GM21529 (cell line): ENCODE measurements at regions not wholly inside any gene's neighbourhood (a gene's known extent, or its start where the extent isn't known, plus 50 kb on each side); places are given as distances from the start of the nearest gene placed in this dataset.
"Not testable (repeated sequence)": the region's sequence is repeated elsewhere in the genome, so short reads cannot be mapped to it uniquely, and the experiment has no call there.

Experiments used
- ATAC-seq: cut with Tn5 transposase; IDR thresholded peaks from one replicate; pipeline ENCODE4 v1.9.1; 2021; ENCODE audit not compliant: unreplicated experiment

GRCh38 chr5:89583534-89583933 is 700.5 kb upstream of the MEF2C start:
- no peak for ATAC-seq

- ATAC-seq = no peak
Measured at GRCh38 chr5:89582768-89583339, 699.9 kb upstream of the MEF2C start.

- ATAC-seq = no peak
Measured at GRCh38 chr5:89580976-89581375, 698.0 kb upstream of the MEF2C start.

- ATAC-seq = no peak
Measured at GRCh38 chr5:89575319-89575718, 692.3 kb upstream of the MEF2C start.

GRCh38 chr5:89573345-89573744 is 690.4 kb upstream of the MEF2C start:
- no peak for ATAC-seq

- no peak for ATAC-seq
Measured at GRCh38 chr5:89572696-89573095, 689.7 kb upstream of the MEF2C start.

GRCh38 chr5:89570557-89570956 is 687.6 kb upstream of the MEF2C start:
- no peak for ATAC-seq

- ATAC-seq = no peak
Measured at GRCh38 chr5:89566340-89566739, 683.4 kb upstream of the MEF2C start.

GRCh38 chr5:89560696-89561095 is 677.7 kb upstream of the MEF2C start:
- no peak for ATAC-seq

- ATAC-seq = no peak
Measured at GRCh38 chr5:89556215-89556913, 673.4 kb upstream of the MEF2C start.

- no peak for ATAC-seq
Measured at GRCh38 chr5:89546657-89547056, 663.7 kb upstream of the MEF2C start.

GRCh38 chr5:89545626-89546025 is 662.6 kb upstream of the MEF2C start:
- no peak for ATAC-seq

GRCh38 chr5:89545076-89545475 is 662.1 kb upstream of the MEF2C start:
- no peak for ATAC-seq

GRCh38 chr5:89542736-89543135 is 659.8 kb upstream of the MEF2C start:
- ATAC-seq = no peak

- no peak for ATAC-seq
Measured at GRCh38 chr5:89537800-89538199, 654.8 kb upstream of the MEF2C start.

- ATAC-seq = no peak
Measured at GRCh38 chr5:89536020-89536419, 653.0 kb upstream of the MEF2C start.

- no peak for ATAC-seq
Measured at GRCh38 chr5:89535411-89535810, 652.4 kb upstream of the MEF2C start.

GRCh38 chr5:89534331-89534730 is 651.3 kb upstream of the MEF2C start:
- no peak for ATAC-seq

GRCh38 chr5:89524785-89525184 is 641.8 kb upstream of the MEF2C start:
- no peak for ATAC-seq

GRCh38 chr5:89523867-89524266 is 640.9 kb upstream of the MEF2C start:
- not testable (repeated sequence) for ATAC-seq

- no peak for ATAC-seq
Measured at GRCh38 chr5:89520771-89521170, 637.8 kb upstream of the MEF2C start.

GRCh38 chr5:89513299-89514044 is 630.5 kb upstream of the MEF2C start:
- ATAC-seq = no peak
